K562 (cell line): ENCODE measurements at regions not wholly inside any gene's neighbourhood (a gene's known extent, or its start where the extent isn't known, plus 50 kb on each side); places are given as distances from the start of the nearest gene placed in this dataset.

Source experiments
- ATAC-seq: fragments of 200-7000 bp; cut with Tn5 transposase; 3 replicates; pipeline ENCODE4 v1.9.1; 2020; ENCODE audit warnings: moderate library complexity
- BruUV-seq: library from RNA; stranded (reverse); fragments of 400-500 nt; replicated peaks from 2 replicates; lab custom pipeline; 2021; lab: Mats Ljungman, UMichigan
- CTCF ChIA-PET: fragments of 300-600 bp; formaldehyde crosslinking; extraction: SDS; loops from one replicate; lab custom pipeline; 2021; ENCODE audit warnings: low intra/inter-chr PET ratio; lab: Yijun Ruan, JAX
- POLR2A ChIA-PET: fragments of 300-600, 350-650 bp; sonication (Branson Sonifier 250); formaldehyde crosslinking; extraction: SDS; loops from one replicate; lab custom pipeline; 2021; ENCODE audit warnings: antibody characterized with exemption, inconsistent platforms; lab: Yijun Ruan, JAX
- DNase-seq, 4 experiments: peaks; one replicate each; pipeline versions ENCODE4 v3.0.0 to v3.0.0-alpha.2; 2011 to 2018; ENCODE audit warnings: low spot score in 3 of 4, mixed read lengths in 3 of 4; ENCODE audit errors: extremely low read depth in 1 of 4
- FAIRE-seq: peaks from 2 replicates; lab custom pipeline; 2011; peaks lifted over from hg19 to GRCh38; lab: Jason Lieb, UNC
- H2AFZ ChIP-seq: 2 replicates; pipeline ENCODE4 v1.6.0; 2011; ENCODE audit warnings: low read depth, low read length, control low read depth, inconsistent platforms
- H3K27ac ChIP-seq: fragments of 200-600 bp; 3 replicates; pipeline ENCODE4 v1.8.0; 2011; ENCODE audit warnings: low read depth, mild to moderate bottlenecking, control low read depth, inconsistent platforms, low read length, moderate library complexity, mixed read lengths; ENCODE audit errors: extremely low read depth
- H3K27me3 ChIP-seq, 2 experiments: fragments of 300-600 bp in 1 of 2; 2 replicates in 1 of 2; 3 replicates in 1 of 2; pipeline versions ENCODE4 v1.6.0 to v1.8.0; 2011; ENCODE audit warnings: inconsistent platforms in 2 of 2, low read length in 2 of 2, mild to moderate bottlenecking in 1 of 2, mixed read lengths in 1 of 2, moderate library complexity in 1 of 2; ENCODE audit not compliant: control insufficient read depth in 2 of 2, insufficient read depth in 2 of 2
- H3K36me3 ChIP-seq: fragments of 300-600 bp; 3 replicates; pipeline ENCODE4 v1.8.0; 2011; ENCODE audit warnings: mild to moderate bottlenecking, low read length, inconsistent platforms; ENCODE audit not compliant: control insufficient read depth, insufficient read depth
- H3K4me1 ChIP-seq, 2 experiments: fragments of 200-600 bp in 1 of 2; replicated peaks in 1 of 2; 2 replicates in 1 of 2; 3 replicates in 1 of 2; pipeline versions ENCODE4 v1.5.1 to v1.8.0; 2011; ENCODE audit warnings: inconsistent platforms in 2 of 2, low read length in 2 of 2, mild to moderate bottlenecking in 1 of 2, mixed read lengths in 1 of 2, moderate library complexity in 1 of 2; ENCODE audit not compliant: control insufficient read depth in 2 of 2, insufficient read depth in 2 of 2
- H3K4me2 ChIP-seq: 2 replicates; pipeline ENCODE4 v1.6.1; 2011; ENCODE audit warnings: low read length, control low read depth, inconsistent platforms, mixed read lengths; ENCODE audit not compliant: insufficient read depth
- H3K4me3 ChIP-seq: fragments of 200-600 bp; sonication (generic), shearing (Covaris generic); 2 replicates; pipeline ENCODE4 v1.5.1; 2016; ENCODE audit warnings: control low read depth, inconsistent platforms
- H3K79me2 ChIP-seq: fragments of 200-600 bp; 3 replicates; pipeline ENCODE4 v1.8.0; 2011; ENCODE audit warnings: low read length, inconsistent platforms; ENCODE audit not compliant: control insufficient read depth, insufficient read depth
- H3K9ac ChIP-seq, 2 experiments: 2 replicates each; pipeline versions ENCODE4 v1.6.0 to v1.6.1; 2011; ENCODE audit warnings: low read depth in 2 of 2, low read length in 2 of 2, control low read depth in 1 of 2, inconsistent platforms in 1 of 2, mild to moderate bottlenecking in 1 of 2, mixed read lengths in 1 of 2; ENCODE audit not compliant: insufficient read depth in 1 of 2
- H3K9me1 ChIP-seq: one replicate; pipeline ENCODE4 v1.6.0; 2011; ENCODE audit warnings: inconsistent platforms, mild to moderate bottlenecking, low read length, moderate library complexity; ENCODE audit not compliant: control insufficient read depth, insufficient read depth
- H3K9me3 ChIP-seq: replicated peaks from 2 replicates; pipeline ENCODE4 v1.5.1; 2011; ENCODE audit warnings: low read depth, low read length, inconsistent platforms; ENCODE audit not compliant: control insufficient read depth, insufficient read depth
- H4K20me1 ChIP-seq: replicated peaks from 2 replicates; pipeline ENCODE4 v1.6.1; 2011; ENCODE audit warnings: low read length, inconsistent platforms, mixed read lengths; ENCODE audit not compliant: control insufficient read depth, insufficient read depth
- AFF4 ChIP-seq: sonication (generic); formaldehyde crosslinking; IDR thresholded peaks from 2 replicates; pipeline ENCODE4 v1.8.0; 2023; ENCODE audit warnings: mild to moderate bottlenecking, missing genetic modification reagents
- ARID2 ChIP-seq: fragments of 450-650 bp; IDR thresholded peaks from 2 replicates; pipeline ENCODE4 v1.6.1; 2017; ENCODE audit warnings: antibody characterized with exemption, mild to moderate bottlenecking
- CCNT2 ChIP-seq: IDR thresholded peaks from 2 replicates; pipeline ENCODE4 v1.6.1; 2011; ENCODE audit warnings: borderline replicate concordance, low read depth, mild to moderate bottlenecking, moderate library complexity, mixed read lengths, low read length; ENCODE audit not compliant: insufficient read length; ENCODE audit errors: extremely low read depth
- CHCHD3 ChIP-seq: fragments of 250-450 bp; sonication (Bioruptor Pico); IDR thresholded peaks from 2 replicates; pipeline ENCODE4 v2.1.2; 2022; ENCODE audit warnings: mild to moderate bottlenecking
- ZNF217 ChIP-seq: sonication (generic); formaldehyde crosslinking; IDR thresholded peaks from 2 replicates; pipeline ENCODE4 v1.8.0; 2022; ENCODE audit warnings: mild to moderate bottlenecking, missing genetic modification reagents
- ZNF280B ChIP-seq: fragments of 250-450 bp; sonication (Bioruptor Pico); IDR thresholded peaks from 2 replicates; pipeline ENCODE4 v1.5.1; 2021; ENCODE audit warnings: mild to moderate bottlenecking
- ZNF699 ChIP-seq: fragments of 250-450 bp; sonication (Bioruptor Pico); IDR thresholded peaks from 2 replicates; pipeline ENCODE4 v1.8.0; 2021; ENCODE audit warnings: mild to moderate bottlenecking, moderate library complexity; ENCODE audit not compliant: insufficient replicate concordance
- WGBS: fragments of 100-300 bp; shearing (Covaris generic); methylation state at CpG from one replicate; pipeline ENCODE4 v1.1.6; 2016; ENCODE audit warnings: low coverage, mixed read lengths; ENCODE audit not compliant: insufficient coverage; ENCODE audit errors: missing lambda C conversion rate; 5-methylcytosine and 5-hydroxymethylcytosine counted together
- in situ Hi-C: fragments of 300-500 bp; cut with MboI; formaldehyde crosslinking; loops from 4 replicates; pipeline ENCODE4 v1.15.0; 2018; ENCODE audit warnings: inconsistent platforms, mixed read lengths
- intact Hi-C: fragments of 100-400 bp; cut with micrococcal nuclease; formaldehyde crosslinking; loops from 2 replicates; pipeline ENCODE4 v1.14.2; 2022
- TF ChIP-seq, protein P1 (sequence below), 2 experiments: IDR thresholded peaks; 2 replicates each; pipeline ENCODE4 v1.6.1; 2012; ENCODE audit warnings: improper control_type of control experiment in 2 of 2, low read depth in 2 of 2, low read length in 2 of 2, borderline replicate concordance in 1 of 2
- TF ChIP-seq, protein P2 (sequence below): fragments of 450-650 bp; IDR thresholded peaks from one replicate; pipeline ENCODE4 v1.6.1; 2018; ENCODE audit warnings: mild to moderate bottlenecking, moderate library complexity; ENCODE audit not compliant: partially characterized antibody

DNA sequence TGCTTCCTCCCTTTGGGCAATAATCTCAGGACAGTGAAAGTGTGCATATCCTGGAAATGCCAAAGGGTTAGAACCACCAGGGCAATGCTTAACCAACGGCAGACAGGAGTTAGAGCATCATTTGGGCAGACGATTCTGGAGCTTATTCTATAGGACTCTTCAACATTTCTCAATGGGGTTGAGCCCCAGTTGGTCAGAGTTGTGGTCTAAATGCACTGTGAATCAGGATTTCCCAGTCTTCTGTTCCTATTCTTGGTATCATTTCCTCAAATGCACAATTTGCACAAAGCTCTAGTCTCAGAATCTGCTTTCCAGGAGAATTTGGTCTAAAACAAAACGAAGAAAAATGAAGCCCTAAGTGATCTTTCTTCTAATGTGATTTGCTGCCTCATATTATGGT is 389.6 kb upstream of the JAG1 start:
- H4K20me1 ChIP-seq, result no peaks in the 10 kb centered on the region
- H3K4me2 ChIP-seq, result no peak overlapping the region
- 0% methylated on average over 3 of the region's 3 CpGs for WGBS
- no peaks in the 10 kb centered on the region for H3K9me3 ChIP-seq
- in situ Hi-C loops (no loop called here), intact Hi-C loops (no loop called here)
- no TSS peak for BruUV-seq
- DNase-seq (no peak), FAIRE-seq (no peak), ATAC-seq (no peak)
- CTCF ChIA-PET, result no interaction called here
- POLR2A ChIA-PET, result no interaction called here
- TF ChIP-seq ARID2 (no peak), AFF4 (CRISPR knock-in tag) (no peak), CHCHD3 (CRISPR knock-in tag) (no peak), ZNF699 (CRISPR knock-in tag) (no peak), ZNF280B (CRISPR knock-in tag) (no peak), CCNT2 (no peak), ZNF217 (CRISPR knock-in tag) (no peak)
- TF ChIP-seq, protein P1, sequence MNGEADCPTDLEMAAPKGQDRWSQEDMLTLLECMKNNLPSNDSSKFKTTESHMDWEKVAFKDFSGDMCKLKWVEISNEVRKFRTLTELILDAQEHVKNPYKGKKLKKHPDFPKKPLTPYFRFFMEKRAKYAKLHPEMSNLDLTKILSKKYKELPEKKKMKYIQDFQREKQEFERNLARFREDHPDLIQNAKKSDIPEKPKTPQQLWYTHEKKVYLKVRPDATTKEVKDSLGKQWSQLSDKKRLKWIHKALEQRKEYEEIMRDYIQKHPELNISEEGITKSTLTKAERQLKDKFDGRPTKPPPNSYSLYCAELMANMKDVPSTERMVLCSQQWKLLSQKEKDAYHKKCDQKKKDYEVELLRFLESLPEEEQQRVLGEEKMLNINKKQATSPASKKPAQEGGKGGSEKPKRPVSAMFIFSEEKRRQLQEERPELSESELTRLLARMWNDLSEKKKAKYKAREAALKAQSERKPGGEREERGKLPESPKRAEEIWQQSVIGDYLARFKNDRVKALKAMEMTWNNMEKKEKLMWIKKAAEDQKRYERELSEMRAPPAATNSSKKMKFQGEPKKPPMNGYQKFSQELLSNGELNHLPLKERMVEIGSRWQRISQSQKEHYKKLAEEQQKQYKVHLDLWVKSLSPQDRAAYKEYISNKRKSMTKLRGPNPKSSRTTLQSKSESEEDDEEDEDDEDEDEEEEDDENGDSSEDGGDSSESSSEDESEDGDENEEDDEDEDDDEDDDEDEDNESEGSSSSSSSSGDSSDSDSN (IDR thresholded peaks at IDR 0.05; ENCODE audit: borderline replicate concordance in 1 of 2, low read depth in 2 of 2, low read length in 2 of 2), result no peak
- TF ChIP-seq, protein P2, sequence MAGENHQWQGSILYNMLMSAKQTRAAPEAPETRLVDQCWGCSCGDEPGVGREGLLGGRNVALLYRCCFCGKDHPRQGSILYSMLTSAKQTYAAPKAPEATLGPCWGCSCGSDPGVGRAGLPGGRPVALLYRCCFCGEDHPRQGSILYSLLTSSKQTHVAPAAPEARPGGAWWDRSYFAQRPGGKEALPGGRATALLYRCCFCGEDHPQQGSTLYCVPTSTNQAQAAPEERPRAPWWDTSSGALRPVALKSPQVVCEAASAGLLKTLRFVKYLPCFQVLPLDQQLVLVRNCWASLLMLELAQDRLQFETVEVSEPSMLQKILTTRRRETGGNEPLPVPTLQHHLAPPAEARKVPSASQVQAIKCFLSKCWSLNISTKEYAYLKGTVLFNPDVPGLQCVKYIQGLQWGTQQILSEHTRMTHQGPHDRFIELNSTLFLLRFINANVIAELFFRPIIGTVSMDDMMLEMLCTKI, result no peak
- no peaks in the 10 kb centered on the region for H3K27me3 ChIP-seq
- H2AFZ ChIP-seq, result no peak overlapping the region
- H3K4me1 ChIP-seq, result no peaks in the 10 kb centered on the region
- H3K4me3 ChIP-seq, result no peak overlapping the region
- H3K36me3 ChIP-seq, result no peaks in the 10 kb centered on the region
- H3K27ac ChIP-seq, result no peak overlapping the region
- H3K9ac ChIP-seq, result no peak overlapping the region
- no peaks in the 10 kb centered on the region for H3K9me1 ChIP-seq
- no peaks in the 10 kb centered on the region for H3K79me2 ChIP-seq
